ENCODE measurements at regions not wholly inside any gene's neighbourhood (a gene's known extent, or its start where the extent isn't known, plus 50 kb on each side); places are given as distances from the start of the nearest gene placed in this dataset.

- Histone ChIP-seq H4K91ac (ENCODE audit: insufficient read depth, low read depth, low read length) (no peak overlapping the region), H3K27me3 (ENCODE audit: control insufficient read depth, insufficient read depth, low read length) (no peaks in the 10 kb centered on the region), H3K27ac (ENCODE audit: insufficient read depth, low read length) (no peak overlapping the region), H2BK15ac (ENCODE audit: low read depth, low read length) (no peak overlapping the region), H3K4ac (ENCODE audit: low read depth, low read length) (no peak overlapping the region), H2BK20ac (ENCODE audit: low read depth, low read length) (no peak overlapping the region), H3K4me3 (ENCODE audit: insufficient read depth, low read depth, low read length) (no peak overlapping the region), H3K36me3 (ENCODE audit: control insufficient read depth, insufficient read depth, low read length) (no peaks in the 10 kb centered on the region), H2AK9ac (replicated peaks; ENCODE audit: low read depth, low read length, poor library complexity) (no peak overlapping the region), H3K4me1 (ENCODE audit: control insufficient read depth, insufficient read depth, low read length) (no peaks in the 10 kb centered on the region), H3K9me3 (ENCODE audit: control insufficient read depth, insufficient read depth, low read length) (no peaks in the 10 kb centered on the region), H2AK5ac (ENCODE audit: low read depth, low read length) (no peak overlapping the region), H3K9me1 (ENCODE audit: insufficient read depth, low read length) (no peaks in the 10 kb centered on the region), H3K79me1 (ENCODE audit: low read depth in 1 of 2, low read length in 2 of 2) (no peaks in the 10 kb centered on the region), H3K14ac (replicated peaks; ENCODE audit: low read depth, low read length) (no peak overlapping the region), H3K4me2 (ENCODE audit: low read depth, low read length) (no peak overlapping the region), H4K20me1 (ENCODE audit: insufficient read depth, low read length) (no peaks in the 10 kb centered on the region), H2AFZ (replicated peaks; ENCODE audit: low read length, poor library complexity) (no peak overlapping the region), H2BK120ac (ENCODE audit: low read depth, low read length) (no peak overlapping the region), H3K9ac (ENCODE audit: low read depth, low read length) (no peak overlapping the region), H4K8ac (ENCODE audit: low read depth in 2 of 2, low read length in 2 of 2) (no peak overlapping the region), H3K18ac (ENCODE audit: low read depth, low read length) (no peak overlapping the region), H3K56ac (ENCODE audit: extremely low read depth, insufficient read depth, low read length) (no peak overlapping the region), H3K23ac (ENCODE audit: low read depth, low read length) (no peak overlapping the region), H4K5ac (ENCODE audit: low read depth, low read length) (no peak overlapping the region), H2BK5ac (ENCODE audit: low read depth, low read length, poor library complexity, severe bottlenecking) (no peak overlapping the region)
- no peak for ATAC-seq (ENCODE audit: low read depth)
- dilution Hi-C loops (cut with HindIII; ENCODE audit: low sequenced_read_pairs, unreplicated experiment): no loop called here
- POLR2A ChIA-PET (ENCODE audit: unreplicated experiment): no interaction called here
- in situ Hi-C loops (cut with MboI; ENCODE audit: low sequenced_read_pairs): no loop called here
- no peak for DNase-seq
- no TSS peak for BruUV-seq (replicated peaks)
- intact Hi-C loops (cut with micrococcal nuclease): no loop called here
- no CpG with 5 or more reads among the region's 1 CpG for WGBS, 2 experiments (ENCODE audit: extremely low coverage in 2 of 2, insufficient read length in 1 of 2)
- no peak for TF ChIP-seq MAZ (IDR thresholded peaks at IDR 0.05; ENCODE audit: borderline replicate concordance, low read depth, low read length)
- CTCF ChIA-PET: interaction anchor here (0.5 kb wide), 1 partner anchor 198 kb away, joined by 3 read pairs; no protein-coding TSS in a partner anchor
Measured at GRCh38 chr14:23785208-23785607, 149.0 kb downstream of the DHRS2 start.

All from IMR-90 (cell line).